Stimulated activated naive CD4-positive, alpha-beta T cell treated with Interleukin-2 at 50 U/mL for 16 hours (primary cell): ENCODE measurements at regions not wholly inside any gene's neighbourhood (a gene's known extent, or its start where the extent isn't known, plus 50 kb on each side); places are given as distances from the start of the nearest gene placed in this dataset.

Source experiments
- DNase-seq: peaks from one replicate; lab custom pipeline; 2025; lab: John Stamatoyannopoulos, UW

- DNase-seq = no peak
Measured at GRCh38 chr20:39144757-39145156, 182.6 kb downstream of the DHX35 start.

- DNase-seq = no peak
Measured at GRCh38 chr20:39142407-39143096, 180.4 kb downstream of the DHX35 start.

- no peak for DNase-seq
Measured at GRCh38 chr20:39137299-39137698, 175.2 kb downstream of the DHX35 start.

- no peak for DNase-seq
Measured at GRCh38 chr20:39136798-39137197, 174.7 kb downstream of the DHX35 start.

- no peak for DNase-seq
Measured at GRCh38 chr20:39135885-39136544, 173.9 kb downstream of the DHX35 start.

GRCh38 chr20:39133201-39133600, 171.1 kb downstream of the DHX35 start:
- DNase-seq = no peak

- DNase-seq = no peak
Measured at GRCh38 chr20:39132511-39132910, 170.4 kb downstream of the DHX35 start.

- DNase-seq = no peak
Measured at GRCh38 chr20:39132093-39132492, 169.9 kb downstream of the DHX35 start.

- no peak for DNase-seq
Measured at GRCh38 chr20:39130627-39131026, 168.5 kb downstream of the DHX35 start.

- no peak for DNase-seq
Measured at GRCh38 chr20:39129523-39129922, 167.4 kb downstream of the DHX35 start.

GRCh38 chr20:39124064-39124463, 161.9 kb downstream of the DHX35 start:
- no peak for DNase-seq

- DNase-seq = no peak
Measured at GRCh38 chr20:39123185-39123557, 161.0 kb downstream of the DHX35 start.

GRCh38 chr20:39117491-39117890, 155.3 kb downstream of the DHX35 start:
- DNase-seq = no peak

- no peak for DNase-seq
Measured at GRCh38 chr20:39116020-39116419, 153.9 kb downstream of the DHX35 start.

- DNase-seq = no peak
Measured at GRCh38 chr20:39112178-39112743, 150.1 kb downstream of the DHX35 start.

GRCh38 chr20:39111359-39112177, 149.4 kb downstream of the DHX35 start:
- DNase-seq = no peak

- no peak for DNase-seq
Measured at GRCh38 chr20:39110819-39111136, 148.6 kb downstream of the DHX35 start.

- no peak for DNase-seq
Measured at GRCh38 chr20:39109933-39110818, 148.0 kb downstream of the DHX35 start.

GRCh38 chr20:39108746-39109145, 146.6 kb downstream of the DHX35 start:
- no peak for DNase-seq

GRCh38 chr20:39107741-39108140, 145.6 kb downstream of the DHX35 start:
- no peak for DNase-seq

GRCh38 chr20:39106791-39107190, 144.6 kb downstream of the DHX35 start:
- DNase-seq = no peak

GRCh38 chr20:39105551-39105950, 143.4 kb downstream of the DHX35 start:
- DNase-seq = no peak
